IMR-90 (cell line): ENCODE measurements at regions not wholly inside any gene's neighbourhood (a gene's known extent, or its start where the extent isn't known, plus 50 kb on each side); places are given as distances from the start of the nearest gene placed in this dataset.

Experiments
- ATAC-seq: fragments of 200-7000 bp; cut with Tn5 transposase; 2 replicates; pipeline ENCODE4 v1.9.1; 2020; ENCODE audit warnings: low read depth, mild to moderate bottlenecking, moderate library complexity
- BruUV-seq: library from RNA; stranded (reverse); fragments of 400-500 nt; replicated peaks from 2 replicates; lab custom pipeline; 2021; lab: Mats Ljungman, UMichigan
- CTCF ChIA-PET: fragments of 300-600 bp; formaldehyde crosslinking; extraction: SDS; loops from one replicate; lab custom pipeline; 2021; ENCODE audit warnings: antibody characterized with exemption; lab: Yijun Ruan, JAX
- POLR2A ChIA-PET: fragments of 300-600 bp; sonication (Branson Sonifier 250); formaldehyde crosslinking; loops from one replicate; lab custom pipeline; 2022; ENCODE audit warnings: antibody characterized with exemption; ENCODE audit not compliant: unreplicated experiment; lab: Charles Lee
- DNase-seq: peaks from one replicate; pipeline ENCODE4 v3.0.0; 2013
- H2AFZ ChIP-seq: replicated peaks from 2 replicates; pipeline ENCODE3; 2013; ENCODE audit warnings: low read length, mild to moderate bottlenecking; ENCODE audit not compliant: poor library complexity
- H2AK5ac ChIP-seq: 2 replicates; pipeline ENCODE4 v1.6.1; 2013; ENCODE audit warnings: low read depth, low read length, inconsistent platforms
- H2AK9ac ChIP-seq: replicated peaks from 2 replicates; pipeline ENCODE3; 2013; ENCODE audit warnings: mild to moderate bottlenecking, low read depth, low read length, moderate library complexity; ENCODE audit not compliant: poor library complexity
- H2BK120ac ChIP-seq: 2 replicates; pipeline ENCODE4 v1.6.1; 2013; ENCODE audit warnings: low read depth, low read length, inconsistent platforms
- H2BK15ac ChIP-seq: 3 replicates; pipeline ENCODE4 v1.6.1; 2013; ENCODE audit warnings: low read depth, low read length, inconsistent platforms
- H2BK20ac ChIP-seq: 2 replicates; pipeline ENCODE4 v1.6.1; 2013; ENCODE audit warnings: low read depth, mild to moderate bottlenecking, inconsistent platforms, low read length, moderate library complexity
- H2BK5ac ChIP-seq: 2 replicates; pipeline ENCODE4 v1.6.1; 2013; ENCODE audit warnings: mild to moderate bottlenecking, low read depth, low read length, inconsistent platforms; ENCODE audit not compliant: poor library complexity, severe bottlenecking
- H3K14ac ChIP-seq: replicated peaks from 2 replicates; pipeline ENCODE4 v1.6.1; 2013; ENCODE audit warnings: low read depth, low read length, inconsistent platforms
- H3K18ac ChIP-seq: 2 replicates; pipeline ENCODE4 v1.6.1; 2013; ENCODE audit warnings: low read depth, low read length, control low read depth
- H3K23ac ChIP-seq: 2 replicates; pipeline ENCODE4 v1.6.1; 2013; ENCODE audit warnings: low read depth, low read length, inconsistent platforms
- H3K27ac ChIP-seq: 2 replicates; pipeline ENCODE4 v1.5.1; 2013; ENCODE audit warnings: mild to moderate bottlenecking, control low read depth, low read length; ENCODE audit not compliant: insufficient read depth
- H3K27me3 ChIP-seq: 2 replicates; pipeline ENCODE4 v1.6.1; 2013; ENCODE audit warnings: low read length; ENCODE audit not compliant: control insufficient read depth, insufficient read depth
- H3K36me3 ChIP-seq: 2 replicates; pipeline ENCODE4 v1.6.1; 2013; ENCODE audit warnings: low read length, mixed read lengths; ENCODE audit not compliant: control insufficient read depth, insufficient read depth
- H3K4ac ChIP-seq: 2 replicates; pipeline ENCODE4 v1.6.1; 2013; ENCODE audit warnings: low read depth, low read length, inconsistent platforms
- H3K4me1 ChIP-seq: 2 replicates; pipeline ENCODE4 v1.6.1; 2013; ENCODE audit warnings: low read length, mixed read lengths; ENCODE audit not compliant: control insufficient read depth, insufficient read depth
- H3K4me2 ChIP-seq: 2 replicates; pipeline ENCODE4 v1.6.1; 2013; ENCODE audit warnings: low read depth, mild to moderate bottlenecking, control low read depth, low read length, moderate library complexity
- H3K4me3 ChIP-seq: 2 replicates; pipeline ENCODE4 v1.5.1; 2013; ENCODE audit warnings: low read depth, mild to moderate bottlenecking, control low read depth, low read length, moderate library complexity; ENCODE audit not compliant: insufficient read depth
- H3K56ac ChIP-seq: 2 replicates; pipeline ENCODE4 v1.6.1; 2013; ENCODE audit warnings: low read length, inconsistent platforms; ENCODE audit not compliant: insufficient read depth; ENCODE audit errors: extremely low read depth
- H3K79me1 ChIP-seq, 2 experiments: 2 replicates each; pipeline ENCODE4 v1.6.1; 2013; ENCODE audit warnings: low read length in 2 of 2, inconsistent platforms in 1 of 2, low read depth in 1 of 2
- H3K9ac ChIP-seq: 2 replicates; pipeline ENCODE4 v1.6.1; 2013; ENCODE audit warnings: low read depth, low read length, control low read depth
- H3K9me1 ChIP-seq: 2 replicates; pipeline ENCODE4 v1.6.1; 2013; ENCODE audit warnings: low read length, inconsistent platforms; ENCODE audit not compliant: insufficient read depth
- H3K9me3 ChIP-seq: 2 replicates; pipeline ENCODE4 v1.6.1; 2013; ENCODE audit warnings: low read length; ENCODE audit not compliant: control insufficient read depth, insufficient read depth
- H4K20me1 ChIP-seq: 2 replicates; pipeline ENCODE4 v1.6.1; 2013; ENCODE audit warnings: low read length, inconsistent platforms; ENCODE audit not compliant: insufficient read depth
- H4K5ac ChIP-seq: 2 replicates; pipeline ENCODE4 v1.6.1; 2013; ENCODE audit warnings: mild to moderate bottlenecking, low read depth, low read length, control low read depth
- H4K8ac ChIP-seq, 2 experiments: 2 replicates each; pipeline ENCODE4 v1.6.1; 2013; ENCODE audit warnings: low read depth in 2 of 2, low read length in 2 of 2, control low read depth in 1 of 2, inconsistent platforms in 1 of 2
- H4K91ac ChIP-seq: 2 replicates; pipeline ENCODE4 v1.6.1; 2013; ENCODE audit warnings: low read depth, low read length, inconsistent platforms; ENCODE audit not compliant: insufficient read depth
- BHLHE40 ChIP-seq: fragments of 150-350 bp; IDR thresholded peaks from 2 replicates; pipeline ENCODE4 v1.6.1; 2016; ENCODE audit warnings: mild to moderate bottlenecking, low read depth, low read length
- FOS ChIP-seq: fragments of 150-350 bp; IDR thresholded peaks from 2 replicates; pipeline ENCODE4 v1.6.1; 2016; ENCODE audit warnings: low read depth, low read length
- NFE2L2 ChIP-seq: fragments of 150-350 bp; IDR thresholded peaks from 2 replicates; pipeline ENCODE4 v1.6.1; 2016; ENCODE audit warnings: low read depth, mild to moderate bottlenecking, low read length
- dilution Hi-C: fragments of 300-500 bp; cut with HindIII; formaldehyde crosslinking; loops from one replicate; pipeline ENCODE4 v1.14.3; 2018; ENCODE audit warnings: low sequenced_read_pairs; ENCODE audit not compliant: unreplicated experiment
- in situ Hi-C: fragments of 300-500 bp; cut with MboI; formaldehyde crosslinking; loops from 3 replicates; pipeline ENCODE4 v1.14.3; 2019; ENCODE audit warnings: low sequenced_read_pairs, inconsistent platforms, mixed read lengths
- intact Hi-C: fragments of 100-400 bp; cut with micrococcal nuclease; formaldehyde crosslinking; loops from 2 replicates; pipeline ENCODE4 v1.10.0; 2022

- Histone ChIP-seq H3K4me1 (no peaks in the 10 kb centered on the region), H2BK120ac (no peak overlapping the region), H4K91ac (no peak overlapping the region), H3K79me1 (no peaks in the 10 kb centered on the region), H2AK9ac (no peak overlapping the region), H3K4ac (no peak overlapping the region), H3K56ac (no peak overlapping the region), H4K5ac (no peak overlapping the region), H2AK5ac (no peak overlapping the region), H3K14ac (no peak overlapping the region), H3K9me1 (no peaks in the 10 kb centered on the region), H2BK20ac (no peak overlapping the region), H3K27me3 (no peaks in the 10 kb centered on the region), H3K9ac (no peak overlapping the region), H3K4me2 (no peak overlapping the region), H2BK15ac (no peak overlapping the region), H4K8ac (no peak overlapping the region), H3K23ac (no peak overlapping the region), H3K27ac (no peak overlapping the region), H3K9me3 (0 out of 2 replicates have a peak, but pooled peaks cover 2% of the 10 kb centered on the region), H3K4me3 (no peak overlapping the region), H3K18ac (no peak overlapping the region), H2BK5ac (no peak overlapping the region), H2AFZ (no peak overlapping the region), H4K20me1 (no peaks in the 10 kb centered on the region), H3K36me3 (no peaks in the 10 kb centered on the region)
- in situ Hi-C loops, result no loop called here
- DNase-seq (no peak), ATAC-seq (no peak)
- intact Hi-C loops, result no loop called here
- ChIA-PET POLR2A (no interaction called here), CTCF (no interaction called here)
- BruUV-seq, result no TSS peak
- no peak for TF ChIP-seq FOS
- TF ChIP-seq BHLHE40, result no peak
- no peak for TF ChIP-seq NFE2L2
- dilution Hi-C loops, result no loop called here
Measured at GRCh38 chr11:41989823-41990380, 530.5 kb upstream of the LRRC4C start.
